GM21528 (cell line): ENCODE measurements at regions not wholly inside any gene's neighbourhood (a gene's known extent, or its start where the extent isn't known, plus 50 kb on each side); places are given as distances from the start of the nearest gene placed in this dataset.

Source experiments
- ATAC-seq: cut with Tn5 transposase; IDR thresholded peaks from one replicate; pipeline ENCODE4 v1.9.1; 2021; ENCODE audit warnings: mild to moderate bottlenecking, moderate library complexity; ENCODE audit not compliant: unreplicated experiment, low FRiP score

- ATAC-seq: no peak
Measured at GRCh38 chr18:78883501-78883900, 96.1 kb upstream of the SALL3 start.

DNA sequence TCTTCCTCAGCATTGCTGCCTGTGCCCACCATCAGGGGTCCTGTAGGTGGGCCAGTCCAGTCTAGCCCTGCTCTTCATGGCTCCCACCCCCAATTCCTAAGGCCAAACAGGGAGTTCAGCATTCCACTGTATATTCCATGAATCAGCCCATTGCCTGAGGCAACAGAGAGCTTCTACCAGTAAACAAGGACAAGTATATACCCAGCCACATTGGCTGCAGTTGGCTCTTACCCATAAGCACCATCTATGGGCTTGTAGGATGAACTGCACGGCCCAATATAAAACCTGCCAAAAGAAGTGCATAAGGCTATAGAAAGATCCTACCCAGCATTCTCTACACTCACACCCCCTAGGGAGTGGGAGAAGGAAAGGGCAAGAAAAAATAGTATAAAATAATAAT lies 95.1 kb upstream of the SALL3 start:
- no peak for ATAC-seq

DNA sequence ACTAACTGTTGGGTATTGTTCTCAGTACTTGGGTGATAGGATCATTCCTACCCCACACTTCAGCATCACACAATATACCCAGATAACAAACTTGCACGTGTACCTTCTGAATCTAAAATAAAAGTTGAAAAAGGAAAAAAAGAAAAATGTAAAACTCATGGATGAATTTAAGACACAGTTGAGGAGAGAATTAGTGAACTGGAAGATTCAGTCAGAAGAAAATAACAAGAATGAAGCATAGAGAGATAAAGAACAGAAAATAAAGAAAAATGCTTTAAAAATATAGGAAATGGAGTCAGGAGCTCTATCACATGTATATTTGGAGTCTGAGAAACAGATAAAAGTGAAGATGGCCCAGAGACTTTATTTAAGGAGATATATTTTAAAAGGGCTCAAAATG lies 90.4 kb upstream of the SALL3 start:
- ATAC-seq: no peak

- ATAC-seq: no peak
Measured at GRCh38 chr18:78890388-78890787, 89.2 kb upstream of the SALL3 start.

DNA sequence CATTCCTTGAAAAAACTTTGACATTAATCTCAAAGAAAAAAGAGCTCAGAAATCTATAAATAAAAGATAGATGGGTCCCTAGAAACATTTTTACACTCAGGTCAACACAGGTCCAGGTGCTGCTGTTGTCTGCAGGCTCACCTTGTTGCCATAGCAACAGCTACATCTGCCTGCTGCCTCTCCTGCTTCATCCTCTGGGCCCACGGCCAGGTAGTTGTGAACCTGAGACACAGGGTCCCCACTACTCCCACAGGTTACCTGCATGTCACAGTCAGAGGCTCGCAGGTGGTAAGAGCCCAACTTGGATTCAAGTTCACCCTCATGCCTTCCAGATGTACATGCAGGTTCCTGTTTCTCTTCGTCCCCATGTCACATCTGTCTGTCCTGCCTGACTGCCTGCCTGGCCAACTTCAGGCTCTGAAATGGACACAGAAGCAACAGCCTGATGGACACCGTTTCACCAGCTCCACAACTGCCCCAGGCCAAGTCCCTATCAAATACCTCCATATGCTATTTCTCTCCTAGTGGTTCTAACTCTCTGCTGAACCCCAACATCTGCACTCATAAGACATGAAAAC lies 88.3 kb upstream of the SALL3 start:
- no peak for ATAC-seq

DNA sequence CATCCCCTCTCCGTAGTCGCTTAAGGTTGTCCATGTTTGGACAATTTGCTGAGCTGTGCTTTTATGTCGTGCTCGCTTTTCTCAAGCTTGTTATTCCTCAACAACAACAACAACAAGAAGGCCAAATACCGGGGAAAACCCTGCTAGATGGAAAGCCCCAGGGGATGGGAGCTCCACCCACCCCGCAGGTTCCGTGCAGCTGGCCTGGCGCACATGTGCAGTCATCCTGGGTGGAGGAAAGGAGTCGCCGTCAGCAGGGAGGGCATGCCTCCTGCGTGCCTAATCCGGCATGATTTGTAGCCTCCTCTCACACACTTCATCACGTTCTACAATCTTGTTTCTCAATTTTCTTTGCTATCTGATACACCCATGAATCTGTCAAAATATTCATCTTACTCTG lies 87.4 kb upstream of the SALL3 start:
- ATAC-seq: no peak

GRCh38 chr18:78892721-78893120 lies 86.9 kb upstream of the SALL3 start:
- no peak for ATAC-seq

DNA sequence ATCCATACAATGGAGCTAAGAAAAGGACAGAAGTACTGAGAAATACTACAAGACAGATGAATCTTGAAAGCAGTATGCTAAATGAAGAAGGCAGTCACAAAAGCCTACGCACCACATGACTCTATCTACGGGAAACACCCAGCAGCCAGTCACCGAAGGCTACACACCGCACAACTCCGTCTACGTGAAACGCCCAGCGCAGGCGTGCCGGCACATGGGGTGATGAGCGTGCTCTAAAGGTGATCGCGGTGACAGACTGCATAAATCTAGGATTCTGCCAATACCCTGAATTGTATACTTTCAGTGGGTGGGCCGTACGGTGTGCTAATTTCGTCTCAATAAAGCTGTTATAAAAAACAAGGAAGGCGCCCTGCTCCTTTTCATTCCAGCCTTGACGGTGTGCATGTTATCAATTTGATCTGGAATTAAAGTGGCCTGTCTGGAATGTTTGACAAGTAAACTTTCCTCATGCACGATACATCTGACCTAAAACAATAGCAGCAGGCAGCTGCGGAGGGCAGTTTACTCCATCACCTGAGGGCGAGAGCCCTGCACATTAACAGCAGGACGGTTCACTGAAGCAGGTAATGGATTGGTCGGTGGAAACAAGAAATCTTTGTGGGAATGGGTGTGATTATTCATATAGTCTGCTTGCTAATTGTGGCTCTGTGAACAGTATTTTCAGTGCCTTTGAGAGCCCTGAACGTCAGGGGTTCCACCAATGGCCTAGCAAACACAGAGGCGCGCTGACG lies 86.2 kb upstream of the SALL3 start:
- no peak for ATAC-seq

DNA sequence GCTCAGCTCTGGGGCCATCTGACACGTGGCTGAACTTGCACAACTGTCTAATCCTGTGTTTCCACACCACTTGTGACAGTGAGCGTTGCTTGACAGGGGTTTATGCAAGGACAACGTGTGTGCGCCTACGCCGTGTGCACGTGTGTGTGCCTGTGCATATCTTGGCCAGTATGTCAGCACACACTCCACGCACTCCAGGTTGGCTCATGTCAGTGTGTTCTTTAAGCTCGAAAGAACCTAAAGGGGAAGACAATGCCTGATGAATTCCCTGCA lies 85.6 kb upstream of the SALL3 start:
- no peak for ATAC-seq

GRCh38 chr18:78895207-78896001 lies 84.2 kb upstream of the SALL3 start:
- ATAC-seq: no peak

DNA sequence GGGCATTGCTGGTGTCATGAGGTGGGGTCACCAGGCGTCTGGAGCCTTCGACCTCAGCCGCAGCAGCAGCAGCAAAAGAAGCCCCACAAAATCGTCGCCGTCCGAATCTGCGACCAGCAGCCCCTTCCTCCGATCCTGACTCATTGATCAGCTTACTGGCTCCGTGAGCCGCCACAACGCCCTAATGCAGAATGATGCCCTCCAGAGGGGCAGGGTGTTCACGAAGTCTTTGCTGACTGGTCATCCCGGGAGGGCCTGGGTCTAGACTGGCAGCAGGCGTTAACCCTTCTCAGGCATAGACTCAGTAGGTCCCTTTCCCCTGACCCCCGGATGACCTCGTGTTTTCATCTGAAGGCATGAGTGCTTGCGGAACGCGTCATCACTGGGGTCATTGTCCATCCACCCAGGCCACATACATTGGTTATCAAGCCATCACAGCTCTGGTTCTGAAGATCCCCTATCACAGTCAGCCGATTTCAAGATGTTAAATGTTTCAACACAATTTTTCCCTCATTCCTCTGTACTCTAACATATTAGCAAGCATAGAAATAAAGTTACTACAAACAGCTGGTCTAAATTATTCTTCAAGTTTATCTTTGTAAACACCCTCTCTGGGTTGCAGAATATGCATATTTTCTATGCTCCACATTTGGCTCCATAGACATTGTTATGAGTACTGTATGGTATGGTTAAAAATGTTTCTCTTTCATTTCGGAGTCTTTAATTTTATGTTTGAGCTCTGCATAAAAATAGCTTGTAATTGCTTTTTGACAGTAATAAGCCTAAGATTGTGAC lies 83.3 kb upstream of the SALL3 start:
- no peak for ATAC-seq

DNA sequence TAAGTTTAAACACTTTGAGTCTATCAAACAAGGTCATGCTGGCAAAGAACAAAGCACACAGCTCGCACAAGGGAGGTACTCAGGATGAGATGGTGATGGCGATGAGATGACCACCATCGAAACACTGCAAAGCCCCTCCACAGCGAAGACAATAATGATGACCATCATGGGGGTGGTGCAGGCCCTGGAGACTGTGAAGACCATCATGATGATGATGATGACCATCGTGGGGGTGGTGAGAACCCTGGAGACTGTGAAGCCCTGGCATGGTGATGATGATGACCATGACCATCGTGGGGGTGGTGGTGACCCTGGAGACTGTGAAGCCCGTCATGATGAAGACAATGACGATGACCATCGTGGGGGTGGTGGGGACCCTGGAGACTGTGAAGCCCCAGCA lies 81.6 kb upstream of the SALL3 start:
- ATAC-seq: no peak

- ATAC-seq: no peak
Measured at GRCh38 chr18:78898635-78899034, 81.0 kb upstream of the SALL3 start.

GRCh38 chr18:78899241-78899640 lies 80.4 kb upstream of the SALL3 start:
- no peak for ATAC-seq

GRCh38 chr18:78900938-78901909 lies 78.4 kb upstream of the SALL3 start:
- no peak for ATAC-seq

GRCh38 chr18:78901923-78902794 lies 77.5 kb upstream of the SALL3 start:
- no peak for ATAC-seq

DNA sequence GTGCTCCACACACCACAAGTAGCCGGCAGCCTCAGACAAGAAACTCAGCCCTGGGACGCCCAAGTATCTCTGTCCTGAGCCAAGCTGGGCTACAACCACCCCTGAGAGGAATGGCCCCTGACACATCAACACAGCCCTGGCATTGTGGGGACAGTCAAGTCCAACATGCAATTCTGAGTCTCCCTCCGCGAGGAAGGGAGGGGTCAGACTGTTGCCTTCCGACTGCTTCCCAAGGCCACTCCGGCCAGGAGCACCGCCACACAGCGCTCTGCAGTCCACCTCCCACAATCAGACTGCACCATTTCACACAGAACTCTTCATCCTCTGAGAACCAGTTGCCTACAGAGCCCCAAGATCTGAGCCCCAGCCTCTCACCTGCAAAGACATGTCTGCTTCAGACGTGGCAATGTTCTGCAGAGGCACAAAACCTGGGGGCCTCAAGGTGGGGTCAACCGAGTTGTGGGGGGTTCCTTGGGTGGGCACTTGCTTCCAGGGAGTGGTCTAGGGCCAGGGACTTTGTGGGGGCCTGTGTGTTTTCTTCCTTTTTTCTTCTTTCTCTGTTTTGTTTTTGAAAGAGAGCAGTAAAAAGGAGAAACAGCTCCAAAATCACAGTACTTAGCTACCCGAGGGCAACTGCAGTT lies 76.7 kb upstream of the SALL3 start:
- ATAC-seq: no peak

GRCh38 chr18:78903436-78904178 lies 76.0 kb upstream of the SALL3 start:
- no peak for ATAC-seq
